GM12878 (cell line): ENCODE measurements at regions not wholly inside any gene's neighbourhood (a gene's known extent, or its start where the extent isn't known, plus 50 kb on each side); places are given as distances from the start of the nearest gene placed in this dataset.

ENCODE experiments used
- ATAC-seq: fragments of 200-7000 bp; cut with Tn5 transposase; 3 replicates; pipeline ENCODE4 v1.9.1; 2020; ENCODE audit warnings: mild to moderate bottlenecking, moderate library complexity
- BruUV-seq: library from RNA; stranded (reverse); fragments of 400-500 nt; replicated peaks from 2 replicates; lab custom pipeline; 2021; lab: Mats Ljungman, UMichigan
- CTCF ChIA-PET: fragments of 300-600 bp; sonication (Branson Sonifier 250); formaldehyde crosslinking; extraction: SDS; loops from one replicate; lab custom pipeline; 2021; ENCODE audit warnings: inconsistent platforms; lab: Yijun Ruan, JAX
- POLR2A ChIA-PET: fragments of 350-600 bp; formaldehyde crosslinking; extraction: SDS; loops from one replicate; lab custom pipeline; 2021; ENCODE audit warnings: inconsistent platforms; lab: Charles Lee
- RAD21 ChIA-PET: fragments of 300-600 bp; sonication (Branson Sonifier 250); formaldehyde crosslinking; loops from one replicate; lab custom pipeline; 2023; ENCODE audit warnings: antibody characterized with exemption; ENCODE audit not compliant: unreplicated experiment; lab: Charles Lee
- SMC1A ChIA-PET: fragments of 300-600 bp; sonication (Branson Sonifier 250); formaldehyde crosslinking; loops from one replicate; lab custom pipeline; 2023; ENCODE audit not compliant: unreplicated experiment, uncharacterized antibody; lab: Charles Lee
- DNase-seq: peaks from one replicate; pipeline ENCODE4 v3.0.0-alpha.2; 2011; ENCODE audit warnings: low read depth, low spot score
- FAIRE-seq: peaks from 3 replicates; lab custom pipeline; 2011; peaks lifted over from hg19 to GRCh38; lab: Jason Lieb, UNC
- H2AFZ ChIP-seq: 2 replicates; pipeline ENCODE4 v1.6.0; 2011; ENCODE audit warnings: low read depth, low read length, control low read depth; ENCODE audit not compliant: control insufficient read depth
- H3K27ac ChIP-seq: 2 replicates; pipeline ENCODE4 v1.5.1; 2011; ENCODE audit warnings: control low read depth; ENCODE audit not compliant: control insufficient read depth, insufficient read depth
- H3K27me3 ChIP-seq, 2 experiments: replicated peaks in 1 of 2; 2 replicates each; pipeline versions ENCODE4 v1.6.0 to v1.6.1; 2011; ENCODE audit warnings: low read length in 1 of 2; ENCODE audit not compliant: control insufficient read depth in 2 of 2, insufficient read depth in 2 of 2
- H3K36me3 ChIP-seq, 2 experiments: 2 replicates each; pipeline ENCODE4 v1.5.1; 2011; ENCODE audit warnings: low read length in 1 of 2; ENCODE audit not compliant: control insufficient read depth in 2 of 2, insufficient read depth in 2 of 2
- H3K4me1 ChIP-seq: 2 replicates; pipeline ENCODE4 v1.6.1; 2011; ENCODE audit warnings: mild to moderate bottlenecking, low read length, moderate library complexity, mixed read lengths; ENCODE audit not compliant: control insufficient read depth, insufficient read depth
- H3K4me2 ChIP-seq: 2 replicates; pipeline ENCODE4 v1.6.0; 2011; ENCODE audit warnings: control low read depth; ENCODE audit not compliant: control insufficient read depth, insufficient read depth
- H3K4me3 ChIP-seq: fragments of 200-600 bp; sonication (generic); 2 replicates; pipeline ENCODE4 v1.5.1; 2016
- H3K79me2 ChIP-seq: 2 replicates; pipeline ENCODE4 v1.6.0; 2011; ENCODE audit warnings: low read length; ENCODE audit not compliant: control insufficient read depth, insufficient read depth
- H3K9ac ChIP-seq: 2 replicates; pipeline ENCODE4 v1.8.0; 2011; ENCODE audit warnings: low read length, control low read depth, mixed read lengths; ENCODE audit not compliant: control insufficient read depth, insufficient read depth
- H3K9me3 ChIP-seq: replicated peaks from 3 replicates; pipeline ENCODE4 v1.5.1; 2011; ENCODE audit warnings: mild to moderate bottlenecking, low read length; ENCODE audit not compliant: control insufficient read depth, insufficient read depth
- H4K20me1 ChIP-seq: 2 replicates; pipeline ENCODE4 v1.6.0; 2011; ENCODE audit not compliant: control insufficient read depth, insufficient read depth
- CBFB ChIP-seq: IDR thresholded peaks from 2 replicates; pipeline ENCODE4 v1.6.1; 2016; ENCODE audit warnings: antibody characterized with exemption, low read depth
- CREM ChIP-seq: IDR thresholded peaks from 2 replicates; pipeline ENCODE4 v1.6.1; 2014; ENCODE audit warnings: antibody characterized with exemption, low read depth
- POLR2AphosphoS5 ChIP-seq: IDR thresholded peaks from 2 replicates; pipeline ENCODE4 v1.6.1; 2011; ENCODE audit warnings: mild to moderate bottlenecking, low read length, inconsistent platforms
- WGBS: methylation state at CpG from one replicate; pipeline ENCODE4 v1.1.6; 2016; ENCODE audit warnings: low lambda C conversion rate; ENCODE audit not compliant: insufficient replicate concordance, insufficient coverage; ENCODE audit errors: missing lambda C conversion rate; 5-methylcytosine and 5-hydroxymethylcytosine counted together
- in situ Hi-C: fragments of 300-500 bp; cut with MboI; formaldehyde crosslinking; loops from 9 replicates; pipeline ENCODE4 v1.14.3; 2018; ENCODE audit warnings: mixed read lengths
- intact Hi-C: fragments of 100-400 bp; cut with micrococcal nuclease; formaldehyde crosslinking; loops from one replicate; pipeline ENCODE4 v1.14.2; 2022; ENCODE audit not compliant: unreplicated experiment

DNA sequence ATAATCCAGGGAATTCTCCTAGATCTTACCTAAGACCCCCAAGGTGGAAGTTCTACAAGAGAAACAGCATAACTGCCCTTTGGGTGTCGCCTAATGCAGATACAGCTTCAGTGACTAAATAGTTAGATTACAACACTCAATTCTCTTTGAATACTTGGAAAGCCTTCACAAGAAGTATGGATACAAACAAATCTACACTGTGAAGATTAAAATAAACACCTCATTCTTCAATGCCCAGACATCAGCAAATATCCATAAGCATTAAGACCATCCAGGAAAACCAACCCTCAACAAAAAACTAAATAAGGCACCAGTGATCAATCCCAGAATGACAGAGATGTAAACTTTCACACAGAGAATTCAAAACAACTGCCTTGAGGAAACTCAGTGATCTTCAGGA lies 963.2 kb downstream of the PLOD2 start:
- 0% methylated on average over 1 of the region's 1 CpG for WGBS
- ChIA-PET POLR2A (no interaction called here), SMC1A (no interaction called here), RAD21 (no interaction called here), CTCF (no interaction called here)
- H2AFZ ChIP-seq = no peak overlapping the region
- H3K4me2 ChIP-seq = no peak overlapping the region
- ATAC-seq (no peak), FAIRE-seq (no peak), DNase-seq (no peak)
- no peaks in the 10 kb centered on the region for H3K4me1 ChIP-seq
- H3K79me2 ChIP-seq = no peaks in the 10 kb centered on the region
- H4K20me1 ChIP-seq = no peaks in the 10 kb centered on the region
- H3K27me3 ChIP-seq = no peaks in the 10 kb centered on the region
- no peak overlapping the region for H3K4me3 ChIP-seq
- H3K9me3 ChIP-seq = no peaks in the 10 kb centered on the region
- TF ChIP-seq CBFB = no peak
- no peak overlapping the region for H3K27ac ChIP-seq
- intact Hi-C loops = no loop called here
- BruUV-seq = no TSS peak
- in situ Hi-C loops = no loop called here
- H3K36me3 ChIP-seq = no peaks in the 10 kb centered on the region
- H3K9ac ChIP-seq = no peak overlapping the region

DNA sequence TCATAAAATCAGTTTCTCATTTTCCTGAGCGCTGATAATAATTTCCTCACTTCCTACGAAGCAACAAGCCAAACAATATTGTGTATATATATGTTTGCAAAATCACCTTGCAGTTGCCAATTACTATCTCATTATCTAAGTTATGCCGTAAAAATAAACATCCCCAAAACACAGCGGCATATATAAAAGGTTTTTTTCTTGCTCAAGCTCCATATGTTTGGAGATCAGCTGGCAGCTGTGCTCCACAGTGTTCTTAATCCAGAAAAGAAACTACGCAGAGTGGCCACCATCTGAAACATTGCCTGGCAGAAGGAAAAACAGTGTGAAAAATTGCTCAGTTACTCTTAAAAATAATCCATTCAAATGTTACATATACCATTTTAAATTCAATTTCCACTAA lies 951.4 kb downstream of the PLOD2 start:
- Histone ChIP-seq H3K27me3 (no peaks in the 10 kb centered on the region), H3K9me3 (no peaks in the 10 kb centered on the region), H3K4me2 (no peak overlapping the region), H3K79me2 (no peaks in the 10 kb centered on the region), H3K4me1 (no peaks in the 10 kb centered on the region), H3K4me3 (no peak overlapping the region), H3K27ac (no peak overlapping the region), H4K20me1 (no peaks in the 10 kb centered on the region), H3K9ac (no peak overlapping the region), H2AFZ (no peak overlapping the region), H3K36me3 (no peaks in the 10 kb centered on the region)
- DNase-seq (no peak), FAIRE-seq (no peak), ATAC-seq (no peak)
- CTCF ChIA-PET = no interaction called here
- no TSS peak for BruUV-seq
- in situ Hi-C loops = no loop called here
- RAD21 ChIA-PET = no interaction called here
- POLR2A ChIA-PET = no interaction called here
- TF ChIP-seq POLR2AphosphoS5 (no peak), CREM (no peak)
- intact Hi-C loops = no loop called here
- WGBS = 21% methylated on average over 5 of the region's 5 CpGs
- SMC1A ChIA-PET = interaction anchor here (0.9 kb wide), 1 partner anchor 10 kb away, joined by 3 read pairs; no protein-coding TSS in a partner anchor
